Natural killer cell (primary cell): ENCODE measurements at regions not wholly inside any gene's neighbourhood (a gene's known extent, or its start where the extent isn't known, plus 50 kb on each side); places are given as distances from the start of the nearest gene placed in this dataset.
A peak's percentile ranks its signal among the peaks of the same experiment; 100 is the strongest.

ENCODE experiments used
- ATAC-seq, 3 donors: fragments of 150-1000 bp in 2 of 3; fragments of 200-7000 bp in 1 of 3; cut with Tn5 transposase; 1 replicate in 1 of 3; 2 replicates in 2 of 3; pipeline ENCODE4 v1.10.0; 2021; ENCODE audit warnings: mild to moderate bottlenecking in 2 of 3, moderate library complexity in 2 of 3
- DNase-seq, 2 donors: peaks; one replicate each; pipeline versions ENCODE4 v3.0.0 to v3.0.0-alpha.2; 2013 to 2021; ENCODE audit warnings: mixed read lengths in 1 of 2
- H3K27ac ChIP-seq: one replicate; pipeline ENCODE4 v1.5.1; 2013; ENCODE audit warnings: mild to moderate bottlenecking, low read length
- H3K27me3 ChIP-seq: one replicate; pipeline ENCODE4 v1.6.1; 2013; ENCODE audit warnings: low read length; ENCODE audit not compliant: control insufficient read depth, insufficient read depth
- H3K36me3 ChIP-seq: one replicate; pipeline ENCODE4 v1.6.1; 2013; ENCODE audit warnings: low read length; ENCODE audit not compliant: control insufficient read depth, insufficient read depth
- H3K4me1 ChIP-seq: one replicate; pipeline ENCODE4 v1.6.1; 2013; ENCODE audit warnings: low read length; ENCODE audit not compliant: control insufficient read depth, insufficient read depth
- H3K4me3 ChIP-seq: one replicate; pipeline ENCODE4 v1.5.1; 2013; ENCODE audit warnings: low read length
- H3K9me3 ChIP-seq: one replicate; pipeline ENCODE4 v1.6.1; 2013; ENCODE audit warnings: low read length; ENCODE audit not compliant: control insufficient read depth, insufficient read depth
- H3K27ac Mint-ChIP-seq, 2 donors: one replicate each; pipeline ENCODE4 v1.8.0; 2022; ENCODE audit warnings: mild to moderate bottlenecking in 2 of 2, mixed read lengths in 2 of 2, moderate library complexity in 1 of 2
- H3K27me3 Mint-ChIP-seq, 2 donors: one replicate each; pipeline ENCODE4 v1.8.0; 2022; ENCODE audit warnings: low read depth in 2 of 2, mixed read lengths in 2 of 2
- H3K36me3 Mint-ChIP-seq: one replicate; pipeline ENCODE4 v1.8.0; 2022; ENCODE audit warnings: mixed read lengths
- H3K4me1 Mint-ChIP-seq, 2 donors: one replicate each; pipeline ENCODE4 v1.8.0; 2022; ENCODE audit warnings: mixed read lengths in 2 of 2
- H3K4me3 Mint-ChIP-seq: one replicate; pipeline ENCODE4 v1.8.0; 2022; ENCODE audit warnings: mild to moderate bottlenecking, moderate library complexity, mixed read lengths
- H3K9me3 Mint-ChIP-seq, 2 donors: one replicate each; pipeline ENCODE4 v1.8.0; 2022; ENCODE audit warnings: mixed read lengths in 2 of 2
- WGBS: methylation state at CpG from one replicate; pipeline ENCODE4 v1.1.7; 2013; ENCODE audit warnings: missing lambda C conversion rate; ENCODE audit not compliant: insufficient coverage; 5-methylcytosine and 5-hydroxymethylcytosine counted together
- intact Hi-C: fragments of 100-400 bp; cut with micrococcal nuclease; formaldehyde crosslinking; loops from one replicate; pipeline ENCODE4 v1.14.2; 2022
- TF ChIP-seq, protein P1 (sequence below): fragments of 200-600 bp; IDR thresholded peaks from one replicate; pipeline ENCODE4 v1.8.0; 2022; ENCODE audit warnings: antibody characterized with exemption

DNA sequence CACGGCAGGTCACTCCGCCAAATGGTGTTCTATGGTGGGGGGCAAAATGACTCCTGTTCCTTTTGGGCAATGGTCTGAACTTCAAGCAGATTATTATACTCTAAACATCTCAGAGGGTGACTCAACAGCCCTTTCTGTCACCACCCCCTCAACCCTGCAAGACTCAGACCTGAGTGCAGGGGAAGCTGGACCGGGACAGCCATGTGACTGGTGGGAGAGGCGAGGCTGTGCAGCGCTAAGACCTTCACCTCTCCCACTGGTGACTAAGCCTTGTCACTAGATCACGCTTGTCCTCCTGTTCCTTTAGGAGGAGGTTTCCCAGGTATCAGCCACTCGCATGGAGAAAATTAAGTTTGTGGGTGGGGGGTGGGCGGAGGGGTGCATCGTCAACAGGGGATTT lies 67.1 kb upstream of the CCND2 start:
- Mint-ChIP-seq H3K36me3 (no peaks in the 10 kb centered on the region), H3K27ac (no peak overlapping the region), H3K4me1 (peaks cover 17 to 22% of the 10 kb centered on the region in 2 donors), H3K4me3 (no peak overlapping the region), H3K9me3 (no peaks in the 10 kb centered on the region), H3K27me3 (peaks cover 3 to 4% of the 10 kb centered on the region in 2 donors)
- Histone ChIP-seq H3K4me3 (no peak overlapping the region), H3K36me3 (no peaks in the 10 kb centered on the region), H3K27me3 (no peaks in the 10 kb centered on the region), H3K9me3 (no peaks in the 10 kb centered on the region), H3K27ac (no peak overlapping the region), H3K4me1 (peaks cover 12% of the 10 kb centered on the region)
- intact Hi-C loops = no loop called here
- ATAC-seq = no peak
- WGBS = 88% methylated on average over 5 of the region's 9 CpGs
- TF ChIP-seq, protein P1, sequence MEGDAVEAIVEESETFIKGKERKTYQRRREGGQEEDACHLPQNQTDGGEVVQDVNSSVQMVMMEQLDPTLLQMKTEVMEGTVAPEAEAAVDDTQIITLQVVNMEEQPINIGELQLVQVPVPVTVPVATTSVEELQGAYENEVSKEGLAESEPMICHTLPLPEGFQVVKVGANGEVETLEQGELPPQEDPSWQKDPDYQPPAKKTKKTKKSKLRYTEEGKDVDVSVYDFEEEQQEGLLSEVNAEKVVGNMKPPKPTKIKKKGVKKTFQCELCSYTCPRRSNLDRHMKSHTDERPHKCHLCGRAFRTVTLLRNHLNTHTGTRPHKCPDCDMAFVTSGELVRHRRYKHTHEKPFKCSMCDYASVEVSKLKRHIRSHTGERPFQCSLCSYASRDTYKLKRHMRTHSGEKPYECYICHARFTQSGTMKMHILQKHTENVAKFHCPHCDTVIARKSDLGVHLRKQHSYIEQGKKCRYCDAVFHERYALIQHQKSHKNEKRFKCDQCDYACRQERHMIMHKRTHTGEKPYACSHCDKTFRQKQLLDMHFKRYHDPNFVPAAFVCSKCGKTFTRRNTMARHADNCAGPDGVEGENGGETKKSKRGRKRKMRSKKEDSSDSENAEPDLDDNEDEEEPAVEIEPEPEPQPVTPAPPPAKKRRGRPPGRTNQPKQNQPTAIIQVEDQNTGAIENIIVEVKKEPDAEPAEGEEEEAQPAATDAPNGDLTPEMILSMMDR = no peak
- no peak for DNase-seq

DNA sequence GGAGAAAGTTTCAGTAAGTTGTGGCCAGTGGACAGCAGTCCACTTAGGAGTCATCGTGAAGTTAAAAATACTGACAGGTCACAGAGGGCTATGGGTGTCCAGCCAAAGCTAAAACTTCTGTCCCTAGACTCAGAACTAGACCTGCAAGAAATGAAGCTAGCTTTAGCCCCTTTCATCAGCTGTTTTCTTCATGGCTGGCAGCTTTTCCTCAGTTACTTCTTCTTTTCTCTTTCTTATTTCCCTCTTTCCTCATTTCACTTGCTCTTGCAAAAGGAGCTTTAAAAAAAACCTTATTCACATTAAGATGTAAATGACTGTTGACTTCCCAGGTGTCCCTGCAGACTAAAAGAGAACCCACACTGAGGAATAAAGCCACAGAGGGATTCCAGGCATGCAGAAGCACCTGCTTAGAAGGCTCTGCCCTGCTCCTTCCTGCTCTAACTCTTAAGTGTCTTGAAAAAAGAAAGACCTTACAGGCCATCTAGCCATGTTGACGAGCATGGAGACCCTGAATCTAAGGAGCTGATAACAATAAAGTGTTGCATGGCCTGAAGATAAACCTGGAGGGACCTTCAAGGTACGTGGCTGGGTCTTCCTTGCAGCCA lies 69.7 kb upstream of the CCND2 start:
- H3K36me3 ChIP-seq = no peaks in the 10 kb centered on the region
- no peaks in the 10 kb centered on the region for H3K36me3 Mint-ChIP-seq
- TF ChIP-seq, protein P1 = no peak
- H3K9me3 Mint-ChIP-seq = no peaks in the 10 kb centered on the region
- no peak overlapping the region for H3K4me3 Mint-ChIP-seq
- H3K4me1 ChIP-seq = peaks cover 33% of the 10 kb centered on the region
- H3K27me3 ChIP-seq = no peaks in the 10 kb centered on the region
- H3K4me1 Mint-ChIP-seq = peaks cover 36 to 46% of the 10 kb centered on the region in 2 donors
- H3K27ac Mint-ChIP-seq = no peak overlapping the region
- no peak overlapping the region for H3K4me3 ChIP-seq
- WGBS = 77% methylated on average over 3 of the region's 3 CpGs
- DNase-seq (no peak), ATAC-seq (no peak)
- H3K27ac ChIP-seq = no peak overlapping the region
- intact Hi-C loops = no loop called here
- no peaks in the 10 kb centered on the region for H3K9me3 ChIP-seq
- H3K27me3 Mint-ChIP-seq = peaks cover 0 to 3% of the 10 kb centered on the region in 2 donors

DNA sequence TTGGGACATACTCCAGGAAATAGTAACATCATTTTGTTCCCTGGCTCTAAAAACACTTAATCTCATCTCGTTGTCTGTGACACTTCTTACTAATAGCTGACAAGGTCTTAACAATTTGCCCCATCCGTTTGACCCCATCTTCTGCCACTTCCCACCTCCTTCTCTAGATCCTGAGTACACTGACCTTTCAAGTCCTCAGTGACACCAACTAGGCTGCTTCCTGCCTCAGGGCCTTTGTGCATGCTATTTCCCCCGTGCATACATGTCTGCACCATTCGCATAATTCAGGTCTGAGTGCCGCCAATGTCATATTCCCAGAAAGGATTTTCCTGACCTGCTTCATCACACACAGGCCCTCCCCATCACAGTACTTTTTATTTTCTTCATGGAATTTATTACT lies 70.6 kb upstream of the CCND2 start:
- ATAC-seq (no peak), DNase-seq (no peak)
- H3K9me3 ChIP-seq = no peaks in the 10 kb centered on the region
- intact Hi-C loops = no loop called here
- H3K4me1 Mint-ChIP-seq = peaks cover 43 to 49% of the 10 kb centered on the region in 2 donors
- H3K4me3 ChIP-seq = no peak overlapping the region
- no peaks in the 10 kb centered on the region for H3K36me3 ChIP-seq
- TF ChIP-seq, protein P1 = no peak
- H3K4me3 Mint-ChIP-seq = no peak overlapping the region
- peaks cover 36% of the 10 kb centered on the region for H3K4me1 ChIP-seq
- WGBS = 81% methylated on average over 5 of the region's 5 CpGs
- H3K27ac Mint-ChIP-seq = no peak overlapping the region
- H3K27me3 ChIP-seq = no peaks in the 10 kb centered on the region
- H3K27ac ChIP-seq = no peak overlapping the region
- H3K36me3 Mint-ChIP-seq = no peaks in the 10 kb centered on the region
- H3K27me3 Mint-ChIP-seq = peaks cover 0 to 3% of the 10 kb centered on the region in 2 donors
- no peaks in the 10 kb centered on the region for H3K9me3 Mint-ChIP-seq

DNA sequence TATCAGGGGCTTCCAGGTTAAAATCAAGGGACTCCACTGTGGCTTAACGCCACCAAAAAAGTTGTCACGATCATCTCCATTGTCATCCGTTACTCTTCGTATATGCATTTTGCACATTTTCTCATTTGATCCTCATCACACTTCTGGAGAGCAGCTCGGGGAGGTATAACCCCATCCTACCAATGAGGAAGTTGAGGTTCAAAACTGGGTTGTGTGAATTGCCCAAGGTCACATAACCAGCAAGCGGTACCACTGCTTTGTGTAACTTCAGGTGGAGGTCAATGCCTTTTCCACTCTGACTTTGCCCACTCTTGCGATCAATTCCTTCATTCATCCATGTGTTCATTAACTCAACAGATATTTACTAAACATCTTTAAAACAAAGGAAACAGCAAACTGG lies 71.1 kb upstream of the CCND2 start:
- H3K27ac ChIP-seq = no peak overlapping the region
- H3K4me3 ChIP-seq = no peak overlapping the region
- intact Hi-C loops = no loop called here
- TF ChIP-seq, protein P1 = no peak
- H3K9me3 Mint-ChIP-seq = no peaks in the 10 kb centered on the region
- H3K27ac Mint-ChIP-seq = peak overlapping the region; percentile 38 to 72
- H3K36me3 Mint-ChIP-seq = no peaks in the 10 kb centered on the region
- WGBS = 29% methylated on average over 7 of the region's 7 CpGs
- ATAC-seq (no peak), DNase-seq (no peak)
- H3K36me3 ChIP-seq = no peaks in the 10 kb centered on the region
- H3K27me3 ChIP-seq = no peaks in the 10 kb centered on the region
- peaks cover 40% of the 10 kb centered on the region for H3K4me1 ChIP-seq
- H3K4me3 Mint-ChIP-seq = no peak overlapping the region
- peaks cover 44 to 52% of the 10 kb centered on the region in 2 donors for H3K4me1 Mint-ChIP-seq
- no peaks in the 10 kb centered on the region for H3K9me3 ChIP-seq
- H3K27me3 Mint-ChIP-seq = peaks cover 0 to 3% of the 10 kb centered on the region in 2 donors
